ENCODE measurements at regions not wholly inside any gene's neighbourhood (a gene's known extent, or its start where the extent isn't known, plus 50 kb on each side); places are given as distances from the start of the nearest gene placed in this dataset.

- H3K36me3 ChIP-seq (ENCODE audit: control insufficient read depth in 5 of 5, insufficient read depth in 5 of 5, low read length in 5 of 5) = no peaks in the 10 kb centered on the region
- H3K9ac ChIP-seq (ENCODE audit: low read length in 5 of 5) = no peak overlapping the region
- H3K27ac ChIP-seq (ENCODE audit: low read depth, low read length) = no peak overlapping the region
- no peaks in the 10 kb centered on the region for H3K4me1 ChIP-seq (ENCODE audit: control insufficient read depth in 5 of 5, insufficient read depth in 5 of 5, low read length in 5 of 5)
- no peaks in the 10 kb centered on the region for H3K27me3 ChIP-seq (ENCODE audit: control insufficient read depth in 5 of 5, insufficient read depth in 4 of 5, low read length in 5 of 5)
- H3K4me3 ChIP-seq (ENCODE audit: low read depth in 1 of 5, low read length in 5 of 5) = no peak overlapping the region
- H3K9me3 ChIP-seq (ENCODE audit: control insufficient read depth in 5 of 5, low read length in 5 of 5) = no peaks in the 10 kb centered on the region
These were observed 102.8 kb downstream of the TRIML1 start for GRCh38 chr4:188242041-188242440.

- Histone ChIP-seq H3K36me3 (ENCODE audit: control insufficient read depth in 5 of 5, insufficient read depth in 5 of 5, low read length in 5 of 5) (no peaks in the 10 kb centered on the region), H3K4me3 (ENCODE audit: low read depth in 1 of 5, low read length in 5 of 5) (no peak overlapping the region), H3K9ac (ENCODE audit: low read length in 5 of 5) (no peak overlapping the region), H3K27me3 (ENCODE audit: control insufficient read depth in 5 of 5, insufficient read depth in 4 of 5, low read length in 5 of 5) (no peaks in the 10 kb centered on the region), H3K9me3 (ENCODE audit: control insufficient read depth in 5 of 5, low read length in 5 of 5) (no peaks in the 10 kb centered on the region), H3K4me1 (ENCODE audit: control insufficient read depth in 5 of 5, insufficient read depth in 5 of 5, low read length in 5 of 5) (no peaks in the 10 kb centered on the region), H3K27ac (ENCODE audit: low read depth, low read length) (no peak overlapping the region)
These were observed 106.4 kb downstream of the TRIML1 start for GRCh38 chr4:188245651-188246050.

- Histone ChIP-seq H3K4me3 (ENCODE audit: low read depth in 1 of 5, low read length in 5 of 5) (no peak overlapping the region), H3K27ac (ENCODE audit: low read depth, low read length) (no peak overlapping the region), H3K9ac (ENCODE audit: low read length in 5 of 5) (no peak overlapping the region), H3K36me3 (ENCODE audit: control insufficient read depth in 5 of 5, insufficient read depth in 5 of 5, low read length in 5 of 5) (no peaks in the 10 kb centered on the region), H3K27me3 (ENCODE audit: control insufficient read depth in 5 of 5, insufficient read depth in 4 of 5, low read length in 5 of 5) (no peaks in the 10 kb centered on the region), H3K9me3 (ENCODE audit: control insufficient read depth in 5 of 5, low read length in 5 of 5) (peaks cover 0 to under 1% (median 0%) of the 10 kb centered on the region in 5 donors), H3K4me1 (ENCODE audit: control insufficient read depth in 5 of 5, insufficient read depth in 5 of 5, low read length in 5 of 5) (no peaks in the 10 kb centered on the region)
These were observed 107.2 kb downstream of the TRIML1 start for GRCh38 chr4:188246488-188246887.

DNA sequence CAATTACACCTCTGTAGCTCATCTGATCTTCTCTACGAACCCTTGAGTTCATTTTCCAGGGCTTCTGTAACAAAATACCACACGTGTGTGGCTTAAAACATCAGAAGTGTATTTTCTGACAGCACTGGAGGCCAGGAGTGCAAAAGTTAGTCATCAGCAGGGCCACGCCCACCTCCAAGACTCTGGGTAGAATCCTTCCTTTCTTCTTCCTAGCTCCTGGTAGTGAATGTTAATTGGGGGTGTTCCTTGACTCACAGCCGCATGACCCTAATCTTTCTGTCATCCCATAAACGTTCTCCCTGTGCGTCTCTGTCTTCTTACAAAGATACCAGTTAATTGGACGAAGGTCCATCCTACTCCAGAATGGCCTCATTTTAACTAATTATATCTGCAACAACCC, 115.0 kb downstream of the TRIML1 start:
- Histone ChIP-seq H3K9me3 (ENCODE audit: control insufficient read depth in 5 of 5, low read length in 5 of 5) (peaks cover 0 to 3% (median 2%) of the 10 kb centered on the region in 5 donors), H3K9ac (ENCODE audit: low read length in 5 of 5) (no peak overlapping the region), H3K36me3 (ENCODE audit: control insufficient read depth in 5 of 5, insufficient read depth in 5 of 5, low read length in 5 of 5) (no peaks in the 10 kb centered on the region), H3K27me3 (ENCODE audit: control insufficient read depth in 5 of 5, insufficient read depth in 4 of 5, low read length in 5 of 5) (no peaks in the 10 kb centered on the region), H3K27ac (ENCODE audit: low read depth, low read length) (no peak overlapping the region), H3K4me3 (ENCODE audit: low read depth in 1 of 5, low read length in 5 of 5) (no peak overlapping the region), H3K4me1 (ENCODE audit: control insufficient read depth in 5 of 5, insufficient read depth in 5 of 5, low read length in 5 of 5) (no peaks in the 10 kb centered on the region)

GRCh38 chr4:188262464-188262863, 123.2 kb downstream of the TRIML1 start:
- Histone ChIP-seq H3K27ac (ENCODE audit: low read depth, low read length) (no peak overlapping the region), H3K4me1 (ENCODE audit: control insufficient read depth in 5 of 5, insufficient read depth in 5 of 5, low read length in 5 of 5) (no peaks in the 10 kb centered on the region), H3K36me3 (ENCODE audit: control insufficient read depth in 5 of 5, insufficient read depth in 5 of 5, low read length in 5 of 5) (no peaks in the 10 kb centered on the region), H3K4me3 (ENCODE audit: low read depth in 1 of 5, low read length in 5 of 5) (no peak overlapping the region), H3K9ac (ENCODE audit: low read length in 5 of 5) (no peak overlapping the region), H3K9me3 (ENCODE audit: control insufficient read depth in 5 of 5, low read length in 5 of 5) (no peaks in the 10 kb centered on the region), H3K27me3 (ENCODE audit: control insufficient read depth in 5 of 5, insufficient read depth in 4 of 5, low read length in 5 of 5) (no peaks in the 10 kb centered on the region)

DNA sequence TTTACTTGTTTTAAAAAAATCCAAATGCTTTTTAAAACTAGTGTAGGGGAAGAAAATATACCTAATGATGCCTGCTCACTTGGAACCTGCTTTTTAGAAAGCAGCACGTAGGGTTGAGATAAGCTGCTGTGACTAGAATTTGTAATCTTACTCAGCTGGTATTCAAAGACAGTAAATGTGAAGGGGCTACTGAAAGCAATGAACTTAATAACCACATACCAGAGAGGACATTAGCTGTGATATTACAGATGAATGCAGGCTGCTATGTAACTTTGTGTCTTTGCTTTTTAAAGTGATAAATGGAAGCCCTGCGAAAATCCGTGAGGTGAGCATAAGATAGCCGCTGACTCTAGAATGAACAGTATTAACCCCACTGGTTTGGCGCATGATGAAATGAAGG, 124.1 kb downstream of the TRIML1 start:
- no peaks in the 10 kb centered on the region for H3K4me1 ChIP-seq (ENCODE audit: control insufficient read depth in 5 of 5, insufficient read depth in 5 of 5, low read length in 5 of 5)
- no peaks in the 10 kb centered on the region for H3K27me3 ChIP-seq (ENCODE audit: control insufficient read depth in 5 of 5, insufficient read depth in 4 of 5, low read length in 5 of 5)
- no peak overlapping the region for H3K4me3 ChIP-seq (ENCODE audit: low read depth in 1 of 5, low read length in 5 of 5)
- no peak overlapping the region for H3K27ac ChIP-seq (ENCODE audit: low read depth, low read length)
- no peaks in the 10 kb centered on the region for H3K36me3 ChIP-seq (ENCODE audit: control insufficient read depth in 5 of 5, insufficient read depth in 5 of 5, low read length in 5 of 5)
- H3K9me3 ChIP-seq (ENCODE audit: control insufficient read depth in 5 of 5, low read length in 5 of 5) = no peaks in the 10 kb centered on the region
- no peak overlapping the region for H3K9ac ChIP-seq (ENCODE audit: low read length in 5 of 5)

DNA sequence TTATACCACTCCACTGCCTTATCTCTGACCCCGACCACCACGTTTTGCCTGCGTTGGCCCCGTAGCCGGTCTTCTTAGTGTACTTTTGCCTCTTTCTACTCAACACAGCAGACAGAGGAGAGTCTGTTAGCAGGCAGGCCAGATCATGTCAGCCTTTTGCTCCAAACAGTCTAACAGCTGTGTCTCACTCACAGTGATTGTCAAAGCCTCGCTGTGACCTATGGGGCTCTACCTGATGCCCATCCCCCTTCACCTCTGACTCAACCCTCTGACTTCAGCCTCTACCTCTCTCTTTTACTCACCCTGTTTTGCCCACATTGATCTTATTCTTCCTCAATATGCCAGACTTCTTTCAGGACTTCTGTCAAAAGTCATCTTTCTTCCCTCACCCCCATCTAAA, 127.1 kb downstream of the TRIML1 start:
- no peaks in the 10 kb centered on the region for H3K36me3 ChIP-seq (ENCODE audit: control insufficient read depth in 5 of 5, insufficient read depth in 5 of 5, low read length in 5 of 5)
- H3K27ac ChIP-seq (ENCODE audit: low read depth, low read length) = no peak overlapping the region
- no peaks in the 10 kb centered on the region for H3K4me1 ChIP-seq (ENCODE audit: control insufficient read depth in 5 of 5, insufficient read depth in 5 of 5, low read length in 5 of 5)
- no peaks in the 10 kb centered on the region for H3K9me3 ChIP-seq (ENCODE audit: control insufficient read depth in 5 of 5, low read length in 5 of 5)
- no peak overlapping the region for H3K4me3 ChIP-seq (ENCODE audit: low read depth in 1 of 5, low read length in 5 of 5)
- H3K27me3 ChIP-seq (ENCODE audit: control insufficient read depth in 5 of 5, insufficient read depth in 4 of 5, low read length in 5 of 5) = no peaks in the 10 kb centered on the region
- no peak overlapping the region for H3K9ac ChIP-seq (ENCODE audit: low read length in 5 of 5)

- Histone ChIP-seq H3K36me3 (ENCODE audit: control insufficient read depth in 5 of 5, insufficient read depth in 5 of 5, low read length in 5 of 5) (no peaks in the 10 kb centered on the region), H3K9me3 (ENCODE audit: control insufficient read depth in 5 of 5, low read length in 5 of 5) (no peaks in the 10 kb centered on the region), H3K4me3 (ENCODE audit: low read depth in 1 of 5, low read length in 5 of 5) (no peak overlapping the region), H3K4me1 (ENCODE audit: control insufficient read depth in 5 of 5, insufficient read depth in 5 of 5, low read length in 5 of 5) (no peaks in the 10 kb centered on the region), H3K27me3 (ENCODE audit: control insufficient read depth in 5 of 5, insufficient read depth in 4 of 5, low read length in 5 of 5) (no peaks in the 10 kb centered on the region), H3K9ac (ENCODE audit: low read length in 5 of 5) (no peak overlapping the region), H3K27ac (ENCODE audit: low read depth, low read length) (no peak overlapping the region)
These were observed 129.1 kb downstream of the TRIML1 start for GRCh38 chr4:188268131-188268908.

- no peaks in the 10 kb centered on the region for H3K27me3 ChIP-seq (ENCODE audit: control insufficient read depth in 5 of 5, insufficient read depth in 4 of 5, low read length in 5 of 5)
These were observed 131.2 kb downstream of the TRIML1 start for GRCh38 chr4:188270273-188271069.

GRCh38 chr4:188275686-188276085, 136.4 kb downstream of the TRIML1 start:
- Histone ChIP-seq H3K9me3 (ENCODE audit: control insufficient read depth in 5 of 5, low read length in 5 of 5) (no peaks in the 10 kb centered on the region), H3K4me3 (ENCODE audit: low read depth in 1 of 5, low read length in 5 of 5) (no peak overlapping the region), H3K27me3 (ENCODE audit: control insufficient read depth in 5 of 5, insufficient read depth in 4 of 5, low read length in 5 of 5) (no peaks in the 10 kb centered on the region), H3K27ac (ENCODE audit: low read depth, low read length) (no peak overlapping the region), H3K36me3 (ENCODE audit: control insufficient read depth in 5 of 5, insufficient read depth in 5 of 5, low read length in 5 of 5) (no peaks in the 10 kb centered on the region), H3K4me1 (ENCODE audit: control insufficient read depth in 5 of 5, insufficient read depth in 5 of 5, low read length in 5 of 5) (no peaks in the 10 kb centered on the region), H3K9ac (ENCODE audit: low read length in 5 of 5) (no peak overlapping the region)

More at GRCh38 chr4:188270273-188271069, 131.2 kb downstream of the TRIML1 start:
- Histone ChIP-seq H3K36me3 (ENCODE audit: control insufficient read depth in 5 of 5, insufficient read depth in 5 of 5, low read length in 5 of 5) (no peaks in the 10 kb centered on the region), H3K9ac (ENCODE audit: low read length in 5 of 5) (no peak overlapping the region), H3K4me3 (ENCODE audit: low read depth in 1 of 5, low read length in 5 of 5) (no peak overlapping the region), H3K4me1 (ENCODE audit: control insufficient read depth in 5 of 5, insufficient read depth in 5 of 5, low read length in 5 of 5) (no peaks in the 10 kb centered on the region), H3K27ac (ENCODE audit: low read depth, low read length) (no peak overlapping the region), H3K9me3 (ENCODE audit: control insufficient read depth in 5 of 5, low read length in 5 of 5) (no peaks in the 10 kb centered on the region)

Data from subcutaneous abdominal adipose tissue (tissue), 5 donors.